Neuronal stem cell (in vitro differentiated cells): ENCODE measurements at regions not wholly inside any gene's neighbourhood (a gene's known extent, or its start where the extent isn't known, plus 50 kb on each side); places are given as distances from the start of the nearest gene placed in this dataset.
"Not testable (repeated sequence)": the region's sequence is repeated elsewhere in the genome, so short reads cannot be mapped to it uniquely, and the experiment has no call there.

ENCODE experiments used
- DNase-seq: peaks from one replicate; pipeline ENCODE4 v3.0.0-alpha.2; 2013; ENCODE audit warnings: low spot score
- H2AFZ ChIP-seq: one replicate; pipeline ENCODE4 v1.6.1; 2013; ENCODE audit warnings: mild to moderate bottlenecking, low read length, inconsistent platforms
- H2AK5ac ChIP-seq: 2 replicates; pipeline ENCODE4 v1.6.1; 2013; ENCODE audit warnings: low read depth, mild to moderate bottlenecking, inconsistent platforms, low read length, moderate library complexity, mixed read lengths
- H2BK120ac ChIP-seq: 2 replicates; pipeline ENCODE4 v1.6.1; 2013; ENCODE audit warnings: low read depth, mild to moderate bottlenecking, inconsistent platforms, low read length, moderate library complexity, mixed read lengths
- H2BK12ac ChIP-seq: one replicate; pipeline ENCODE4 v1.6.1; 2013; ENCODE audit warnings: low read length, inconsistent platforms
- H2BK15ac ChIP-seq: 2 replicates; pipeline ENCODE4 v1.6.1; 2013; ENCODE audit warnings: mild to moderate bottlenecking, low read length, inconsistent platforms, mixed read lengths
- H2BK5ac ChIP-seq: one replicate; pipeline ENCODE4 v1.6.1; 2013; ENCODE audit warnings: inconsistent platforms, mild to moderate bottlenecking, low read length, moderate library complexity
- H3K14ac ChIP-seq: one replicate; pipeline ENCODE4 v1.6.1; 2013; ENCODE audit warnings: low read length, inconsistent platforms
- H3K18ac ChIP-seq: 2 replicates; pipeline ENCODE4 v1.6.1; 2013; ENCODE audit warnings: low read length, inconsistent platforms
- H3K23ac ChIP-seq: 2 replicates; pipeline ENCODE4 v1.6.1; 2013; ENCODE audit warnings: low read depth, mild to moderate bottlenecking, mixed read lengths, low read length, inconsistent platforms; ENCODE audit not compliant: poor library complexity
- H3K27ac ChIP-seq: replicated peaks from 3 replicates; pipeline ENCODE4 v1.5.1; 2013; ENCODE audit warnings: low read length, inconsistent platforms
- H3K27me3 ChIP-seq, 3 experiments: 2 replicates each; pipeline ENCODE4 v1.6.1; 2013; ENCODE audit warnings: low read length in 3 of 3, mild to moderate bottlenecking in 2 of 3, inconsistent platforms in 1 of 3, low read depth in 1 of 3, mixed read lengths in 1 of 3, moderate library complexity in 1 of 3; ENCODE audit not compliant: control insufficient read depth in 3 of 3, insufficient read depth in 3 of 3
- H3K36me3 ChIP-seq, 2 donors: replicated peaks in 1 of 2; 2 replicates each; pipeline ENCODE4 v1.6.1; 2013; ENCODE audit warnings: low read length in 2 of 2; ENCODE audit not compliant: control insufficient read depth in 2 of 2, insufficient read depth in 2 of 2
- H3K4ac ChIP-seq: 2 replicates; pipeline ENCODE4 v1.6.1; 2013; ENCODE audit warnings: inconsistent platforms, mild to moderate bottlenecking, low read length, moderate library complexity
- H3K4me1 ChIP-seq, 2 donors: 1 replicate in 1 of 2; 2 replicates in 1 of 2; pipeline ENCODE4 v1.6.1; 2013; ENCODE audit warnings: low read length in 2 of 2, low read depth in 1 of 2; ENCODE audit not compliant: control insufficient read depth in 2 of 2, insufficient read depth in 1 of 2
- H3K4me2 ChIP-seq: one replicate; pipeline ENCODE4 v1.6.1; 2013; ENCODE audit warnings: mild to moderate bottlenecking, low read length, inconsistent platforms; ENCODE audit not compliant: insufficient read depth, poor library complexity, severe bottlenecking
- H3K4me3 ChIP-seq, 2 donors: 2 replicates each; pipeline ENCODE4 v1.5.1; 2013; ENCODE audit warnings: low read length in 2 of 2, mild to moderate bottlenecking in 2 of 2, inconsistent platforms in 1 of 2, moderate library complexity in 1 of 2
- H3K79me1 ChIP-seq: one replicate; pipeline ENCODE4 v1.6.1; 2013; ENCODE audit warnings: low read depth, mild to moderate bottlenecking, inconsistent platforms, low read length, moderate library complexity
- H3K9ac ChIP-seq: one replicate; pipeline ENCODE4 v1.6.1; 2013; ENCODE audit warnings: mild to moderate bottlenecking, low read depth, low read length, inconsistent platforms; ENCODE audit not compliant: poor library complexity
- H3K9me3 ChIP-seq, 2 donors: replicated peaks in 1 of 2; 2 replicates each; pipeline versions ENCODE3 to v1.6.1; 2013; ENCODE audit warnings: low read length in 2 of 2, mild to moderate bottlenecking in 2 of 2, inconsistent platforms in 1 of 2, low read depth in 1 of 2, mixed read lengths in 1 of 2, moderate library complexity in 1 of 2; ENCODE audit not compliant: control insufficient read depth in 2 of 2, insufficient read depth in 1 of 2
- H4K8ac ChIP-seq: one replicate; pipeline ENCODE4 v1.6.1; 2013; ENCODE audit warnings: low read depth, mild to moderate bottlenecking, inconsistent platforms, low read length, moderate library complexity
- H4K91ac ChIP-seq: one replicate; pipeline ENCODE4 v1.6.1; 2013; ENCODE audit warnings: low read length, low read depth, mild to moderate bottlenecking, inconsistent platforms; ENCODE audit not compliant: poor library complexity
- WGBS, 2 donors: extraction: QIAGEN DNeasy Blood & Tissue Kit; methylation state at CpG; one replicate each; pipeline ENCODE4 v1.1.7; 2013; ENCODE audit warnings: missing lambda C conversion rate in 2 of 2, mixed read lengths in 1 of 2; ENCODE audit not compliant: insufficient read length in 2 of 2, insufficient replicate concordance in 1 of 2; ENCODE audit errors: extremely low coverage in 2 of 2; 5-methylcytosine and 5-hydroxymethylcytosine counted together

DNA sequence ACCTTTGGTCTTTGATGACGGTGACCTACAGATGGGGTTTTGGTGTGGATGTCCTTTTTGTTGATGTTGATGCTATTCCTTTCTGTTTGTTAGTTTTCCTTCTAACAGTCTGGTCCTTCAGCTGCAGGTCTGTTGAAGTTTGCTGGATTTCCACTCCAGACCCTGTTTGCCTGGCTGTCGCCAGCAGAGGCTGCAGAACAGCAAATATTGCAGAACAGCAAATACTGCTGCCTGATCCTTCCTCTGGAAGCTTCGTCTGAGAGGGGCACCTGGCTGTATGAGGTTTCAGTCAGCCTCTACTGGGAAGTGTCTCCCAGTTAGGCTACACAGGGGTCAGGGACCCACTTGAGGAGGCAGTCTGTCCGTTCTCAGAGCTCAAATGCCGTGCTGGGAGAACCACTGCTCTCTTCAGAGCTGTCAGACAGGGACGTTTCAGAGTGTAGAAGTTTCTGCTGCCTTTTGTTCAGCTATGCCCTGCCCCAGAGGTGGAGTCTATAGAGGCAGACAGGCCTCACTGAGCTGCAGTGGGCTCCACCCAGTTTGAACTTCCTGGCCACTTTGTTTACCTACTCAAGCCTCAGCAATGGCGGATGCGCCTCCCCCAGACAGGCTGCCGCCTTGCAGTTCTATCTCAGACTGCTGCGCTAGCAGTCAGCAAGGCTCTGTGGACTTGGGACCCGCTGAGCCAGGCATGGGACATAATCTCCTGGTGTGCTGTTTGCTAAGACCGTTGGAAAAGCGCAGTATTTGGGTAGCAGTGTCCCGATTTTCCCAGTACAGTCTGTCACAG is 156.4 kb upstream of the NR3C2 start:
- H3K27me3 ChIP-seq, H3K4ac ChIP-seq, H2AFZ ChIP-seq, H2BK12ac ChIP-seq, H3K79me1 ChIP-seq, H4K8ac ChIP-seq, H2BK120ac ChIP-seq, H2BK15ac ChIP-seq, H3K18ac ChIP-seq, H3K36me3 ChIP-seq, H4K91ac ChIP-seq, H3K9ac ChIP-seq, DNase-seq, H3K4me1 ChIP-seq, H3K27ac ChIP-seq, H3K9me3 ChIP-seq, H2BK5ac ChIP-seq, H2AK5ac ChIP-seq, H3K23ac ChIP-seq, H3K14ac ChIP-seq, H3K4me2 ChIP-seq: not testable (repeated sequence)
- peak overlapping the region in 1 of 2 donors; percentile 41 for H3K4me3 ChIP-seq
- no CpG with 5 or more reads among the region's 14 CpGs for WGBS, 2 donors

DNA sequence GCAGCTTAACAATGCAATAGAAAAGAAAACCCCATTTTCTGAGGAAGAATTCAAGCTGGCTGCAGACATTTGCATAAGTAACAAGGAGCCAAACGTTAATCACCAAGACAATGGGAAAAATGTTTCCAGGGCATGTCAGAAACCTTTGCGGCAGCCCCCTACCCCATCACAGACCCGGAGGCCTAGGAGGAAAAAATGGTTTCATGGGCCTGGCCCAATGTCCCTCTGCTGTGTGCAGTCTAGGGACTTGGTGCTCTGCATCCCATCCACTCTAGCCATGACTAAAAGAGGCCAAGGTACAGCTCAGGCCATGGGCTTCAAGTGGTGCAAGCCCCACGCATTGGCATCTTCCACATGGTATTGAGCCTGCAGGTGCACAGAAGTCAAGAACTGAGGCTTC is 147.0 kb upstream of the NR3C2 start:
- Histone ChIP-seq H3K4ac (no peak overlapping the region), H2AFZ (no peak overlapping the region), H3K27ac (no peak overlapping the region), H3K9ac (no peak overlapping the region), H2BK12ac (no peak overlapping the region), H3K79me1 (no peaks in the 10 kb centered on the region), H3K4me3 (no peak overlapping the region), H3K4me1 (no peaks in the 10 kb centered on the region), H4K8ac (no peak overlapping the region), H2BK120ac (no peak overlapping the region), H4K91ac (no peak overlapping the region), H3K4me2 (no peak overlapping the region), H3K18ac (no peak overlapping the region), H3K27me3 (no peaks in the 10 kb centered on the region), H3K36me3 (no peaks in the 10 kb centered on the region), H3K23ac (no peak overlapping the region), H2BK5ac (no peak overlapping the region), H3K9me3 (peaks cover 0 to 1% of the 10 kb centered on the region in 2 donors), H2BK15ac (no peak overlapping the region), H3K14ac (no peak overlapping the region), H2AK5ac (no peak overlapping the region)
- no peak for DNase-seq
- WGBS, 2 donors: no CpG with 5 or more reads among the region's 4 CpGs

- Histone ChIP-seq H3K18ac (no peak overlapping the region), H2BK5ac (no peak overlapping the region), H3K4me3 (no peak overlapping the region), H2AK5ac (no peak overlapping the region), H2AFZ (no peak overlapping the region), H3K9ac (no peak overlapping the region), H3K79me1 (no peaks in the 10 kb centered on the region), H3K27me3 (no peaks in the 10 kb centered on the region), H2BK120ac (no peak overlapping the region), H4K8ac (no peak overlapping the region), H2BK15ac (no peak overlapping the region), H3K36me3 (no peaks in the 10 kb centered on the region), H3K4me1 (no peaks in the 10 kb centered on the region), H3K14ac (no peak overlapping the region), H3K27ac (no peak overlapping the region), H3K9me3 (no peaks in the 10 kb centered on the region), H3K4me2 (no peak overlapping the region), H4K91ac (no peak overlapping the region), H3K4ac (no peak overlapping the region), H3K23ac (no peak overlapping the region), H2BK12ac (no peak overlapping the region)
- no CpG with 5 or more reads among the region's 2 CpGs for WGBS, 2 donors
- DNase-seq: no peak
Measured at GRCh38 chr4:148575577-148575976, 133.4 kb upstream of the NR3C2 start.

GRCh38 chr4:148574911-148575310 is 132.7 kb upstream of the NR3C2 start:
- no peak overlapping the region for H3K4me3 ChIP-seq

More at GRCh38 chr4:148574911-148575310, 132.7 kb upstream of the NR3C2 start:
- no peak overlapping the region for H3K27ac ChIP-seq
- H3K4me1 ChIP-seq: no peaks in the 10 kb centered on the region
- no peak overlapping the region for H4K8ac ChIP-seq
- no peaks in the 10 kb centered on the region for H3K27me3 ChIP-seq
- H3K18ac ChIP-seq: no peak overlapping the region
- H3K14ac ChIP-seq: no peak overlapping the region
- WGBS, 2 donors: no CpG with 5 or more reads among the region's 6 CpGs
- H3K4me2 ChIP-seq: no peak overlapping the region
- H3K36me3 ChIP-seq: no peaks in the 10 kb centered on the region
- no peak overlapping the region for H4K91ac ChIP-seq
- DNase-seq: no peak
- H2BK120ac ChIP-seq: no peak overlapping the region
- no peak overlapping the region for H2BK15ac ChIP-seq
- H3K23ac ChIP-seq: no peak overlapping the region
- no peaks in the 10 kb centered on the region for H3K79me1 ChIP-seq
- H2AFZ ChIP-seq: no peak overlapping the region
- no peak overlapping the region for H2BK5ac ChIP-seq
- H3K4ac ChIP-seq: no peak overlapping the region
- no peak overlapping the region for H3K9ac ChIP-seq
- H2AK5ac ChIP-seq: no peak overlapping the region
- no peaks in the 10 kb centered on the region for H3K9me3 ChIP-seq
- no peak overlapping the region for H2BK12ac ChIP-seq
